Stimulated activated CD8-positive, alpha-beta memory T cell treated with anti-CD3 and anti-CD28 coated beads, Interleukin-15, amount 100 ng/mL, for 1 hour (primary cell): ENCODE measurements at regions not wholly inside any gene's neighbourhood (a gene's known extent, or its start where the extent isn't known, plus 50 kb on each side); places are given as distances from the start of the nearest gene placed in this dataset.
"Not testable (repeated sequence)": the region's sequence is repeated elsewhere in the genome, so short reads cannot be mapped to it uniquely, and the experiment has no call there.

Experiments
- DNase-seq: peaks from one replicate; pipeline ENCODE4 v3.0.0-alpha.2; 2020; ENCODE audit warnings: low read depth

GRCh38 chr5:130955041-130955440 is 210.0 kb downstream of the HINT1 start:
- no peak for DNase-seq

DNA sequence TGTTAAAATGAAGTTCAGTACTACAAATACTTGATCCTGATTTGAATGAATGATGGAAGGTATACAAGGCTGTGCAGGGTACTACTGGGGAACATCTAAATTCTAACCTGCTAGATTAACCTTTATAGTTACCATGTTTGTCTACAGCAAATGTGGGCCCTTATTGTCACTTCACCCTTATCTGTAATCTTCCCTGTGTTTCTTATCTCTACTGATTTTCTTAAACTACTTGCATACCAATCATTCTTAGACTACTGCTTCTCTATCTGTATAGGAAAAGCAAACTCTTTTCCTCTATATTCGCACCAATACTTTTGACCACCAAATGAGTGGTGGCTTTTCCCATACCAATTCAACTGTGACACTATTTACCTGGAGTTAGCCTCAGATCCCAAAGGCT is 210.7 kb downstream of the HINT1 start:
- no peak for DNase-seq

- no peak for DNase-seq
Measured at GRCh38 chr5:130939059-130939458, 226.0 kb downstream of the HINT1 start.

- DNase-seq: no peak
Measured at GRCh38 chr5:130937046-130937445, 228.0 kb downstream of the HINT1 start.

GRCh38 chr5:130923543-130924124 is 241.4 kb downstream of the HINT1 start:
- DNase-seq: no peak

GRCh38 chr5:130912088-130912487 is 253.0 kb downstream of the HINT1 start:
- DNase-seq: no peak

DNA sequence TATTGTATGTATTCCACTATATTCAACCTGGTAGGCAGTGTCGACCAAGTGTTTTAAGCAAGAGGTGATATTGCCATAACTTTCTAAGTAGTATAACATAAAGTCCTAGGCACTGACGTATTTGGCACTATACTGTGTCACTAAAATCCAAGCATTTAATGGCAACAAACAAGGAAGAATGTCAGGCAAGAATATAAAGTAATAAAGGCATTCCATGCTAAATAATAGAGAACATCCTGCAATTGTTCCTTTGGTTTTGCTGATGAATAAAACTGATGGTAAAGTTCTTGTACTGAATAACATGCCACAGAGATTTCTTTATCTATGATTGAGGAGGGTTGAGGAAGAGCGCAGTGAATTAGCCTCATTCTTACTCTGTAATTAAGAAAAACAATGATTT is 256.9 kb downstream of the HINT1 start:
- no peak for DNase-seq

DNA sequence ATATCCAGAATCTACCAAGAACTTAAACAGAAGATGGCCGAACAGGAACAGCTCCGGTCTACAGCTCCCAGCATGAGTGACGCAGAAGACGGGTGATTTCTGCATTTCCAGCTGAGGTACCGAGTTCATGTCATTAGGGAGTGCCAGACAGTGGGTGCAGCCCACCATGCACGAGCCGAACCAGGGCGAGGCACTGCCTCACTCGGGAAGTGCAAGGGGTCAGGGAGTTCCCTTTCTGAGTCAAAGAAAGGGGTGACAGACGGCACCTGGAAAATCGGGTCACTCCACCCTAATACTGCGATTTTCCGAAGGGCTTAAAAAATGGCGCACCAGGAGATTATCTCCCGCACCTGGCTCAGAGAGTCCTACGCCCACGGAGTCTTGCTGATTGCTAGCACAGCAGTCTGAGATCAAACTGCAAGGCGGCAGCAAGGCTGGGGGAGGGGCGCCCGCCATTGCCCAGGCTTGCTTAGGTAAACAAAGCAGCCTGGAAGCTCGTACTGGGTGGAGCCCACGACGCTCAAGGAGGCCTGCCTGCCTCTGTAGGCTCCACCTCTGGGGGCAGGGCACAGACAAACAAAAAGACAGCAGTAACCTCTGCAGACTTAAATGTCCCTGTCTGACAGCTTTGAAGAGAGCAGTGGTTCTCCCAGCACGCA is 267.4 kb downstream of the HINT1 start:
- not testable (repeated sequence) for DNase-seq

GRCh38 chr5:130897181-130897536 is 267.9 kb downstream of the HINT1 start:
- not testable (repeated sequence) for DNase-seq

DNA sequence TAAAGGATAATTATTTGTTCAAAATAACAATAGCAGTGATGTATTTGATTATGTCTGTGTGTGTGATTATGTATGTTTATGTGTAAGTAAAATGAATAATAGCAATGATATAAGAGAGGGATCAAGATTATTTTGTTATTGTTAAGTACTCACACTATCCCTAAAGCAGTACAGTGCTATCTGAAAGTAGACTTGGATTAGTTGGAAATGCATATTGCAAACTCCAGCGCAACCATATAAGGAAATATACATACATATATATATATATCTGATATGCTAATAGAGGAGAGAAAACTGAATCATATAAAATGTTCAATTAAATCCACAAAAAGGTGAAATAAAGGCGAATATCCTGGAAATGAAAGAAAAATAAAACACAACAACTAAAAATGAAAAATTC is 268.4 kb downstream of the HINT1 start:
- no peak for DNase-seq

GRCh38 chr5:130893006-130893405 is 272.1 kb downstream of the HINT1 start:
- DNase-seq: no peak

GRCh38 chr5:130890610-130891009 is 274.4 kb downstream of the HINT1 start:
- DNase-seq: no peak

GRCh38 chr5:130885691-130886090 is 279.4 kb downstream of the HINT1 start:
- no peak for DNase-seq

GRCh38 chr5:130885027-130885426 is 280.0 kb downstream of the HINT1 start:
- no peak for DNase-seq

DNA sequence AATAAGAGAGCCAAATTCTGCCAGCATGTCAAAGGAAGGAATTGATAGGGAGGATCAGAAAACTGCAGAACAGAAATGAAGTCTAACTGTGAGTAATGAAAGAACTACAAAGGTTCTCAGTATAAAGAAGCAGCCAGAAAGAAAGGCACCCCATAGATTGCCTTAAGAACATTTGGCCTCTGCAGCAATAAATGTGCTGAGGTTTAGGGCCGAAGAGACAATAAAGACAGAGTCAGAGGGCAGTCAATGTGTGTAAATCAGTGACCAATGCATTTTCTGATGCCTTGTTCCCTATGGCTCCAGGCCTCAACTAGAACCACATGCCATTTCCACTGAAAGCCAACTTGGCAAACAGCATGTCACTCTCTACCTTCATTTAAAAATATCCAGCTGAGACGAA is 281.0 kb downstream of the HINT1 start:
- DNase-seq: no peak

- DNase-seq: no peak
Measured at GRCh38 chr5:130875656-130876055, 289.4 kb downstream of the HINT1 start.

DNA sequence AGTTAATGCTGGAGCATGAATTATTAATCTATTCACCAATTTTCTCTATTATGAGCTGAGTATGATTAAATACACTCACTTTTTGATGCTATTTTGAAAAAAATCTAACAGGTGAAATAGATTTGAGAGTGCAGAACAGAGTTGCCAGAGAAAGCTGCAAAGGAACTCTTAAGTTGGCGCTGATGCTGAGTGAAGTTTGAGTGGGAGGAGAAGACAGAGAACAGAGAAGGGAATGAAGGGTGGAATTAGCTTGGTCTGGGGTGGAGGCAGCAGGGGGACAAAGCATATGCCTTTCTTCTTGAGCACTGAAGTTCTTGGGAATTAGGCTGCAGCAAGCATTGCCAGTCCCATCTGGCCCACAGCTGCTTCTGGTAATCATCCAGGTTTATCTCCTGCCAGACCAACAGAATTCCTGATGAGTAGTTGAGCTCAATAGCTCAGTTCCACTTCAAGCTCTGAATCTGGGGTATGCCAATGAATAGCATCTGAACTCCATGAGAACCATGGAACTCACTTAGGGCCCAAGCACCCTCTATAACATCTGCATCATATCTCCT is 290.1 kb downstream of the HINT1 start:
- no peak for DNase-seq

- peak; percentile 13 for DNase-seq
Measured at GRCh38 chr5:130871346-130872086, 293.5 kb downstream of the HINT1 start.

- no peak for DNase-seq
Measured at GRCh38 chr5:130870691-130871090, 294.4 kb downstream of the HINT1 start.

- DNase-seq: no peak
Measured at GRCh38 chr5:130868186-130868840, 296.7 kb downstream of the HINT1 start.

- no peak for DNase-seq
Measured at GRCh38 chr5:130845049-130845765, 319.8 kb downstream of the HINT1 start.
